NCI-H1417 treated with DMSO at 0.1 percent for 48 hours (cell line): ENCODE measurements at regions not wholly inside any gene's neighbourhood (a gene's known extent, or its start where the extent isn't known, plus 50 kb on each side); places are given as distances from the start of the nearest gene placed in this dataset.
"Not testable (repeated sequence)": the region's sequence is repeated elsewhere in the genome, so short reads cannot be mapped to it uniquely, and the experiment has no call there.

Experiments
- DNase-seq: peaks from one replicate; lab custom pipeline; 2025; lab: John Stamatoyannopoulos, UW

- no peak for DNase-seq
Measured at GRCh38 chr7:69515495-69516212, 82.6 kb upstream of the AUTS2 start.

GRCh38 chr7:69516238-69516820 lies 81.9 kb upstream of the AUTS2 start:
- DNase-seq, result no peak

GRCh38 chr7:69517985-69518704 lies 80.1 kb upstream of the AUTS2 start:
- no peak for DNase-seq

- no peak for DNase-seq
Measured at GRCh38 chr7:69518705-69519077, 79.6 kb upstream of the AUTS2 start.

- DNase-seq, result no peak
Measured at GRCh38 chr7:69526570-69526969, 71.7 kb upstream of the AUTS2 start.

- no peak for DNase-seq
Measured at GRCh38 chr7:69527706-69528105, 70.6 kb upstream of the AUTS2 start.

- DNase-seq, result no peak
Measured at GRCh38 chr7:69531050-69531449, 67.2 kb upstream of the AUTS2 start.

GRCh38 chr7:69534461-69535041 lies 63.7 kb upstream of the AUTS2 start:
- no peak for DNase-seq

GRCh38 chr7:69537691-69538090 lies 60.6 kb upstream of the AUTS2 start:
- no peak for DNase-seq

GRCh38 chr7:69539531-69539930 lies 58.7 kb upstream of the AUTS2 start:
- DNase-seq, result no peak

GRCh38 chr7:69540287-69540686 lies 58.0 kb upstream of the AUTS2 start:
- DNase-seq, result no peak

GRCh38 chr7:69541779-69542432 lies 56.4 kb upstream of the AUTS2 start:
- DNase-seq, result not testable (repeated sequence)

GRCh38 chr7:69545175-69545574 lies 53.1 kb upstream of the AUTS2 start:
- DNase-seq, result no peak
